Fibroblast of peridontal ligament (primary cell): ENCODE measurements at regions not wholly inside any gene's neighbourhood (a gene's known extent, or its start where the extent isn't known, plus 50 kb on each side); places are given as distances from the start of the nearest gene placed in this dataset.
A peak's percentile ranks its signal among the peaks of the same experiment; 100 is the strongest.

Experiments used
- DNase-seq: peaks from one replicate; pipeline ENCODE4 v3.0.0-alpha.2; 2010; ENCODE audit errors: extremely low read depth

DNA sequence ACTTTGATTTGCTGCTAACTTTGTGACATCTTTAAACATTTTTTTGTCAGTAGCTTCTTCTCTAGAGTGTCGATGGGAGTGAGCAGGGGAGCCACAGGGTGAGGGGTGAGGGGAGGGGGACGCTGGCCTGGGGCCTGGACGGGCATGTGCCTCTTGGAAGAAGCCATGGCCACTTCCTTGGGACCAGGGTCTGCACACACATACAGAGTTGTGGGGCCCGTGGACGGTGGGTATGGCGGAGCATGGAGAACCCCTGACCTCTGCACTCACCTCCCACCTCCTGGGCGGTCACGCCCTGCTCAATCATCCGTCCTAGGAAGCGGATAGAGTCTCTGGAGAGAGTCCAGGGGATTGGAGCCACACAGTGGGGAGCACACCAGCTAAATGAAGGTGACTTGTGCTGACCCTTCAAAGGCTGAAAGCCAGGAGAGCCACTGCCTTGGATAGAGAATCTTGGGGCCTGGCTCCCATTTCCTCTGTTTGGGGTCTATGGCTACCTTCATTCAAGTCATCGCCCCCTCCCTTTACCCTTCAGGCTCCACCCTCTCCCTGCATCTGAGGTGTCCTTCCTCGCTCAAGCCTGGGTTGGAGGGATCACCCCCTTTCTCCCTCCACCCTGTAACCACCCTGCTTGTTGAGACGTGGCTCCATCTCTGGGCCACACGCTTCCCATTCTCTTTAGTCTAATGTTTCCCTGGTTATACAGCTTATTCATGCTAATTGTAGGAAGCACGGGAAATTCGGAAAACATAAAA is 63.9 kb upstream of the HAAO start:
- DNase-seq, result no peak

DNA sequence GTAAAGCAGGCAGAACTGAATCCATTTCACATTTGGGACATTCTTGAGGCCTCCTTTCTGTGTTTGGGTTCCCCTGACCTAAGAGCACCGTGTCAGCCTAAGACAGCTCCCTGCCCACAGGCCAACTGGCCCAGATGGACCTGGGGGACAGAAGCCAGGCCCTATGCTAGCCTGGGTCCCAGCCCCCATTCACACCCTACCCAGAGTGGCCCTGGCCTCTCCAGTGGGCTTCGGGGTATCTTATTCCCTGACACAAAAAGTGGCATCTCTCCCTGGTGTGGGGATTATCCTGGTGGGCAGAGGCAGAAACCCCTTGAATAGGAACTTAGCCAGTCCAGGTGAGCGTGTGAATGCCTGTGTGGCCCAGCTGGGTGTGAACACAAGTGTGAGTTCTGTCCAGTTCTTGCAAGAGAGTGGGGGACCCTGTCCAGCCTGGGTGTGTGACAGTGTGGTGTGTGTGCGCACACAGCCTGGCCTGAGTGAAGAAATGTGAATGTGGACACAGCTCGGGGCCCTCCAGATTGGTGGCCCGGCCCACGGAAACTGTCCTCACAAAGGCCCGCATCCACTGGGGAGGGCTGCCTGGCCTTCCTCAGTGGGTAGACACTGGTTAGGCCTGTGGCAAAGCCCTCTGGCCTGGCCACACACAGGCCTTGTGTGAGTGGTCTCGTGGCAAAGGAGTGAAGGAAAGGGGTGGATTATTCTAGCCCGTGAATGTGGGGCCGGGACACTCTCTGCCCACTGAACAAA is 63.0 kb upstream of the HAAO start:
- no peak for DNase-seq

- peak; percentile 28 for DNase-seq
These were observed 61.9 kb upstream of the HAAO start for GRCh38 chr2:42854207-42854818.

- DNase-seq, result no peak
These were observed 61.3 kb upstream of the HAAO start for GRCh38 chr2:42853549-42854206.

DNA sequence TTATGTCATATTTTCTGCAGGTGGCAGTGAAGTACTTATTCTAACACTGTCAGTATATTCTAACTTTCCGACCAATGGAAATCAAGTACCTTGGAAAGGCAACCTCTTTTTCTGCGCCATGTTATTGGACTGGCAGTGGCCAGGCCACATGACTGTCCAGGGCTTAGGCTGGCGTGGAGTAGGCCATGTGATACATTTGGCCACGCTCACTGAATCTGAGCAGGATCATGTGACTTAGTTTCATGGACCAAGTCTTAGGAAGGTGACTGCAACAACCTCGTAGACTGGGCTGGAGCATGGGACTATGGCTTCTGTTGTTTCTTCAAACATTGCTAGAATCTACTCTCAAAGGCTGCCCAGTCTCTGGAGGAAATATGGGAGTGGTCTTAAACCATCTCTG is 60.4 kb upstream of the HAAO start:
- DNase-seq, result no peak

DNA sequence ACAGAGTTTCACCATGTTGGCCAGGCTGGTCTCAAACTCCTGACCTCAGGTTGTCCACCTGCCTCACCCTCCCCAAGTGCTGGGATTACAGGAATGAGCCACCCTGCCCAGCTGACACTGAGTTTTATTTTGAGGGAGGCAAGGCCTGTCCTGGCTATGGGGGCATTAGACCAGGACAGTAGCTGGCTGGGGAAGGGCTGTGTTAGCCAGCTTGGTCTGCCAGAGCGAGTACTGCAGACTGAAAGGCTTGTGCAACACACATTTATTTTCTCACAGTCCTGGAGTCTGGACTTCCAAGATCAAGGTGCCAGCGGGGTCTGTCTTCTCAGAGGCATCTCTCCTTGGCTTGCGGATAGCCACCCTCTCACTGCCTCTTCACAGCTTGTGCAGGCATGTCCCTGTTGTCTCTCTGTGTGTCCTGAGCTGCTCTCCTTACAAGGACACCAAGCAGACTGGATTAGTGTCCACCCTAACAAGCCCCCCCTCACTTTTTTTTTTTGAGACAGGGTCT is 59.4 kb upstream of the HAAO start:
- no peak for DNase-seq

DNA sequence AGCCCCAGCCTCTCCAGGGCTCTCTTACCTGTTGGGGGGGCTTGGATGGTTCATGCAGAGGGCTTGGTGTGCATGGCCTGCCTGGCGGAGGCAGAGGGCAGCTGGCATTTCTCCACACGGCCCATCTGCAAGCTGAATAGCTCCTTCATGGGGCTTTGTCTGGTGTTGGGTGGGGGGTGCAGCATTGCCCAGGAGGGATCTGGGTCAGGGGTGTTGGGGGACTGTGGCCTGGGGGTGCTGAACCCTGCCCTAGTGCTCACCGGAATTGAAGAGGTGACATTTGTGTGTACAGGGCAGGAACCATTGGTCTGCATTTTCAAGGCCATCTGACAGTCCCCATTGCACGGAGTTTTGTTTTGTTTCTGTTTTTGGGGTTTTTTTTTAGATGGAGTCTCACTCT is 58.8 kb upstream of the HAAO start:
- DNase-seq, result no peak

DNA sequence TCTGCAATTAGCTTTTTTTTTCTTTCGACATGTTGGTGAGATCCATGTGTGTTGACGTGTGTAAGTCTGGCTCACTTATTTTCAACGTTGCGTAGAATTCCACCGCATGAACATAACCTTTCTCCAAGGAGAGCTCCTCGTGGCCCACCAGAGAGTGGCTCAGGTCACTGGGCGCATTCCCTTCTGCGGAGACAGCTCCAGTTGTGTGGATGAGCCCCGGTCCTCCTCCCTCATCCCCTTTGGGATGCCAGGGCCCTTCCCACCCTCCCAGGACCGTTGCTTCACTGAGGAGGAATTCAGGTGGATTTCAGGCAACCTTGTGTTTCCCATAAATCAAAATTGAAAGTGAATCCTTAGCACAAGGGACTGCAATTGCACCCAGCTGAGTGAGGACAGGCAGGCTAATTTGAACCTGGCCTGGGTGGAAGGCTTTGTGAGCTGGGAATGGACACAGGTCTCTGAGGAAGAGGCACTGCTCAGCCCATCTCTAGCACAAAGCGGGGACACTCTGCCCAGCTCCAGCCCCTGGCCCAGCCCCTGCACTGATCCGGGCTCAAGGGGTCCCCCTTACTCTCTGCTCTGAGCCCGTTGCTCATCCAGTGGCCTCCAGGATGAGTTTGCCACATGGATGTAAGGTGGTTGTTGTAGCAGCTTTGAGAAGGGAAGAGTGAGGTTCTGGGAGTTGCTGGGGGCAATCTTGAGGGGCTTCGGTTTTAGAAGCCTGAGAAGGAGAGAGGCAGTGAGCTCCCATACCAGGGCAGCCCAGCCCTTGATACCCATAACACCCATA is 57.8 kb upstream of the HAAO start:
- no peak for DNase-seq

- DNase-seq, result no peak
These were observed 56.9 kb upstream of the HAAO start for GRCh38 chr2:42849311-42849710.

DNA sequence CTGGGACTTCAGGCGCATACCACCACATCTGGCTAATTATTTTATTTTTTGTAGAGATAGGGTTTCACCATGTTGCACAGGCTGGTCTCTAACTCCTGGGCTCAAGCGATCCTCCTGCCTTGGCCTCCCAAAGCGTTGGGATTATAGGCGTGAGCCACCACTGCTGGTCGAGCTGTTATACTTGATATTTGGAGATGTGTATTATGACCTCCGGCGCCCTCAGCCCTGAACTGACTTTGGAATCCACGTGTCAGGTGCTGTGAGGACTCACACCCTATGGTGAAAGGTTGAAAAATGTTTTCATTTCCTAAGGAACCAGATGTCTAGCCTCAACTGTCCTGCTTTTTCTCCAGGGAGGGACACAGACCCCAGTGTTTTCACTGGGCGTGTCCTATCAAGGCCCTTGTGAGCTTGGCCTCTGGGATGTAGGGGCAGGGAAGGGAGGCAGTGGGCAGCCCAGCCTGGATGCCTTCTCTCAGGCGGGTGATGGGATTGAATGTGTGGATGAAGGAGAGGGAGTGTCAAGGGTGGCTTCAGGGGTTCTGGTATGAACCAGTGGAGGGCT is 56.4 kb upstream of the HAAO start:
- DNase-seq, result no peak

DNA sequence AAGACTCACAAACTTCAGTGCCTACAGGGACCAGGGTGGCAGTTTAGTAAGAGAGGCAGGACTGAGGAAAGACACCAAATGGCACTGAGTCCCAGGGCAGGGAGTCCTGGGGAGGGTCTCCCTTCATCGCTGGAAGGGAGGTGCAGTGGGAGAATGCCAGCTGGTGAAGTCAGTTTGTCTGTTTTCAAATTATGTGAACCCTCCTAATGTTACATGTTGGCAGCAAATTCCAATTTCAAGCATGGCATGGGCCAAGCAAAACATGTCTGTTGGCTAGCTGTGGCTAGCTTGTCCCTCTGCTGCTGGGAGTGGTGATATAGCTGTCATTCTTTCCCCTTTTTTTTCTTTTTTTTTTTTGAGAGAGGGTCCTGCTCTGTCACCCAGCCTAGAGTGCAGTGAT is 55.9 kb upstream of the HAAO start:
- peak; percentile 60 for DNase-seq

DNA sequence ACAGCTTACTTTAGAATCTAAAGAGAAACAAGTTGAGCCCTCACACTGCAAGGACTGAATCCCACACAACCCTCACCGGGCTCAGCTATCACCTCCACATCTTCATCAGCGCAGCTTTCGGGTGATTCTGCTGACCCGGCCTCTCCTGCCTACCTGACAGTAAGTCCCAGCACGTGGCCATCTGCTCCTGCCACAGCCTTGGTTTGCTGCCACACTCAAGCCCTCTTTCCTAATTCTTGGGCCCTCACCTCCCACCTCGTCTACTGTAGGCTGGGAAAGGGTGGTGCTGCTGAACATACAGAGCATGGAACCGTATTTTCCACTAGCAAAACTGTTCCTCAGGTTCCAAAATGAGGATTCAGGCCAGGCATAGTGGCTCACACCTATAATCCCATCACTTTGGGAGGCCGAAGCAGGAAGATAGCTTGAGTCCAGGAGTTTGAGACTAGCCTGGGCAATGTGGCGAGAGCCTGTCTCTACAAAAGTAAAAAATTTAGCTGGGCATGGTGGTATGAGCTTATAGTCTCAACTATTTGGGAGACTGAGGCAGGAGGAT is 55.3 kb upstream of the HAAO start:
- no peak for DNase-seq

- no peak for DNase-seq
These were observed 54.7 kb upstream of the HAAO start for GRCh38 chr2:42846932-42847595.

DNA sequence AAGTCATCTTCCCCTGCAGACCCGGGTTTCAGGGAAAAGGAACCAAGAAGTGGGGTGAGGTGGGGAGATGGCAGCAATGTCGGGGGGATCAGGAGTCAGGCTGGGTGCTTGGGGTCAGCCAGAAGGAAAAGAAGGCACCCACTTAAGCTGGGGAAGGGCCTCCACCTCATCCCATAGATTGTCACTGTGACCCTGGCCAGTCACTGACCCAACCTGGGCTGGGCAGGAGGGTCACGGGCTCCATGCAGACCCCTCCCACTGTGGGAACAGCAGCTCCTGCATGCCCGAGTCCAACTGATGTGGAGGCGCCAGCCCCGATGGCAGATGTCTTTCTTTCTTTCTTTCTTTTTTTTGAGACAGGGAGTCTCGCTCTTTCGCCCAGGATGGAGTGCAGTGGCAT is 53.6 kb upstream of the HAAO start:
- DNase-seq, result no peak

DNA sequence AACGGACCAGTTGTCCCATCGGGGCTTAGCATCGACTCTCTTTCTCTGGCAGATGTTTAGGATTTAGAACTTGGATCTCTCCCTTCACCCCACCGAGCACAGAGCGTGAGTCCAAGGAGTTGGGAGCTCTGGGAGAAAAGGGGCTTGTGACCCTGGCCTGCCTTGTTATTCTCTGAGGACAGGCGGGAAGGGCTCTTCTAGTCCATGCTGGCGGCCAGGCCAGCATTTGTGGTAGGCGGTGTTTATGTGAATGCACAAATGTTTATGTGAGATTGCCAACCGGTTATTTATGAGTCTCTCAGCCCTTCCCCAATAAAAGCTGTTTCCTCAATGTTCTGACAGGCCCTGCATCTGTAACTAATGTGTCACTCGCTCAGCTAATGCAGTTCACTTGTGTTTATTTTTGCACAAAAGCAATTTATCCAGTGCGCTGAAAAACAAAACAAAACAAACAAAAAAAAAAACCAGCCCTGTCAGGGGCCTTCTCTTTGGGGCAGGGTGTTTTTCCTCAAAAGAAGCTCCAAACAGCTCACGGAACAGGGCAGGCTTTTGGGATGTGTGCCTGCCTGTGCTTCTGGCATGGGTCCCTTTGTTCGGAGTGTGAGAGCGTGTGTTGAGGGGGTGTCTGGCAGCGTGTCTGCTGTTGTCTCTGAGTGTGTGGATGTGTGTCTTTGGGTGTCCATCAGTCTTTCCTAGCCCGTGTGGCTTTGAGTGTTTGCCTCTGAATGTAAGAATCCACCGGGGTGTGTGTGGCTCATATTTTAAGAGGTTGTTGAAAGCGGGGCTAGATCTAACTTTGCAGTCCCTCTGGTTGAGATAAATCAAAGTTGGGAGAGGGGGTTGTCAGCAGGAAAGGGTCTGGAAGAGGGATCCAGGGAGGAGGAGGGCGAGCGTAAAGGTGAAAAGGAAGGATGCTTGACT is 52.8 kb upstream of the HAAO start:
- peak; percentile 80 for DNase-seq

GRCh38 chr2:42844366-42844765 is 52.0 kb upstream of the HAAO start:
- no peak for DNase-seq

- no peak for DNase-seq
These were observed 51.2 kb upstream of the HAAO start for GRCh38 chr2:42843611-42844010.

- no peak for DNase-seq
These were observed 50.7 kb upstream of the HAAO start for GRCh38 chr2:42843131-42843530.

GRCh38 chr2:42842466-42842865 is 50.1 kb upstream of the HAAO start:
- no peak for DNase-seq
